Ishikawa (cell line): ENCODE measurements at regions not wholly inside any gene's neighbourhood (a gene's known extent, or its start where the extent isn't known, plus 50 kb on each side); places are given as distances from the start of the nearest gene placed in this dataset.
A peak's percentile ranks its signal among the peaks of the same experiment; 100 is the strongest.

Experiments
- CEBPB ChIP-seq: IDR thresholded peaks from 2 replicates; pipeline ENCODE4 v1.6.1; 2012
- CREB1 ChIP-seq: IDR thresholded peaks from 2 replicates; pipeline ENCODE4 v1.6.1; 2012; ENCODE audit warnings: low read depth
- EGR1 ChIP-seq: IDR thresholded peaks from 2 replicates; pipeline ENCODE4 v1.6.1; 2012
- EP300 ChIP-seq: IDR thresholded peaks from 2 replicates; pipeline ENCODE4 v1.6.1; 2012; ENCODE audit warnings: borderline replicate concordance
- FOXM1 ChIP-seq: IDR thresholded peaks from 2 replicates; pipeline ENCODE4 v1.6.1; 2012; ENCODE audit warnings: low read depth, borderline replicate concordance
- NFIC ChIP-seq: IDR thresholded peaks from 2 replicates; pipeline ENCODE4 v1.6.1; 2012
- RAD21 ChIP-seq: IDR thresholded peaks from 2 replicates; pipeline ENCODE4 v1.6.1; 2012; ENCODE audit warnings: low read depth
- TAF1 ChIP-seq: IDR thresholded peaks from 2 replicates; pipeline ENCODE4 v1.6.1; 2012; ENCODE audit warnings: low read depth, mild to moderate bottlenecking
- TCF12 ChIP-seq: IDR thresholded peaks from 2 replicates; pipeline ENCODE4 v1.6.1; 2012; ENCODE audit warnings: low read depth
- TEAD4 ChIP-seq: IDR thresholded peaks from 2 replicates; pipeline ENCODE4 v1.6.1; 2012
- YY1 ChIP-seq: IDR thresholded peaks from 2 replicates; pipeline ENCODE4 v1.6.1; 2012; ENCODE audit warnings: low read depth
- ZBTB7A ChIP-seq: IDR thresholded peaks from 2 replicates; pipeline ENCODE4 v1.6.1; 2012; ENCODE audit warnings: low read depth
- TF ChIP-seq, protein P1 (sequence below): IDR thresholded peaks from 2 replicates; pipeline ENCODE4 v1.6.1; 2012
- TF ChIP-seq, protein P2 (sequence below): IDR thresholded peaks from 2 replicates; pipeline ENCODE4 v1.6.1; 2012; ENCODE audit warnings: low read depth, mild to moderate bottlenecking
- TF ChIP-seq, protein P3 (sequence below): IDR thresholded peaks from 2 replicates; pipeline ENCODE4 v1.6.1; 2012

DNA sequence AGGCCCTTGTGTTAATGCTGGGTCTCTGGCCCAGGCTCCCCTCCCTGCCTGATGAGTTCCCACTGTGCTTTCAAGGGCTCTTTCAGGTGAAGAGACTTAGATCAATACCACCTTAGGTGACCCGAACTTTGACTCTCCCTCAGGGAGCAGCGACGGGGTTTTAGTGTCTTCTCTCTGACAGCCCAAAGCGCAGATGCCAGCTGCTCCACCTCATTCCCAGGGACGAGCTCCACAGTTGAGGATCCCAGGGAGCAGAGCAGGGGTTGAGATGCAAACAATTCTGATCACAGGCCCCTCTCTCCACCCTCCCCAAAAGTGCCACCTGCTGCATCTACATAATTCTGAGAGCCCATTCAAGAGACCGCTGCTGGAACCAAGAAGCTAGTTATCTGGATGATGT lies 265.1 kb downstream of the TJP1 start:
- TF ChIP-seq CREB1 (no peak), EP300 (no peak), YY1 (no peak), RAD21 (no peak), EGR1 (no peak), TAF1 (no peak), CEBPB (no peak)
- TF ChIP-seq, protein P1, sequence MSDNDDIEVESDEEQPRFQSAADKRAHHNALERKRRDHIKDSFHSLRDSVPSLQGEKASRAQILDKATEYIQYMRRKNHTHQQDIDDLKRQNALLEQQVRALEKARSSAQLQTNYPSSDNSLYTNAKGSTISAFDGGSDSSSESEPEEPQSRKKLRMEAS: no peak
- TF ChIP-seq, protein P2, sequence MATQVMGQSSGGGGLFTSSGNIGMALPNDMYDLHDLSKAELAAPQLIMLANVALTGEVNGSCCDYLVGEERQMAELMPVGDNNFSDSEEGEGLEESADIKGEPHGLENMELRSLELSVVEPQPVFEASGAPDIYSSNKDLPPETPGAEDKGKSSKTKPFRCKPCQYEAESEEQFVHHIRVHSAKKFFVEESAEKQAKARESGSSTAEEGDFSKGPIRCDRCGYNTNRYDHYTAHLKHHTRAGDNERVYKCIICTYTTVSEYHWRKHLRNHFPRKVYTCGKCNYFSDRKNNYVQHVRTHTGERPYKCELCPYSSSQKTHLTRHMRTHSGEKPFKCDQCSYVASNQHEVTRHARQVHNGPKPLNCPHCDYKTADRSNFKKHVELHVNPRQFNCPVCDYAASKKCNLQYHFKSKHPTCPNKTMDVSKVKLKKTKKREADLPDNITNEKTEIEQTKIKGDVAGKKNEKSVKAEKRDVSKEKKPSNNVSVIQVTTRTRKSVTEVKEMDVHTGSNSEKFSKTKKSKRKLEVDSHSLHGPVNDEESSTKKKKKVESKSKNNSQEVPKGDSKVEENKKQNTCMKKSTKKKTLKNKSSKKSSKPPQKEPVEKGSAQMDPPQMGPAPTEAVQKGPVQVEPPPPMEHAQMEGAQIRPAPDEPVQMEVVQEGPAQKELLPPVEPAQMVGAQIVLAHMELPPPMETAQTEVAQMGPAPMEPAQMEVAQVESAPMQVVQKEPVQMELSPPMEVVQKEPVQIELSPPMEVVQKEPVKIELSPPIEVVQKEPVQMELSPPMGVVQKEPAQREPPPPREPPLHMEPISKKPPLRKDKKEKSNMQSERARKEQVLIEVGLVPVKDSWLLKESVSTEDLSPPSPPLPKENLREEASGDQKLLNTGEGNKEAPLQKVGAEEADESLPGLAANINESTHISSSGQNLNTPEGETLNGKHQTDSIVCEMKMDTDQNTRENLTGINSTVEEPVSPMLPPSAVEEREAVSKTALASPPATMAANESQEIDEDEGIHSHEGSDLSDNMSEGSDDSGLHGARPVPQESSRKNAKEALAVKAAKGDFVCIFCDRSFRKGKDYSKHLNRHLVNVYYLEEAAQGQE: no peak
- TF ChIP-seq, protein P3, sequence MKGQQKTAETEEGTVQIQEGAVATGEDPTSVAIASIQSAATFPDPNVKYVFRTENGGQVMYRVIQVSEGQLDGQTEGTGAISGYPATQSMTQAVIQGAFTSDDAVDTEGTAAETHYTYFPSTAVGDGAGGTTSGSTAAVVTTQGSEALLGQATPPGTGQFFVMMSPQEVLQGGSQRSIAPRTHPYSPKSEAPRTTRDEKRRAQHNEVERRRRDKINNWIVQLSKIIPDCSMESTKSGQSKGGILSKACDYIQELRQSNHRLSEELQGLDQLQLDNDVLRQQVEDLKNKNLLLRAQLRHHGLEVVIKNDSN: no peak

DNA sequence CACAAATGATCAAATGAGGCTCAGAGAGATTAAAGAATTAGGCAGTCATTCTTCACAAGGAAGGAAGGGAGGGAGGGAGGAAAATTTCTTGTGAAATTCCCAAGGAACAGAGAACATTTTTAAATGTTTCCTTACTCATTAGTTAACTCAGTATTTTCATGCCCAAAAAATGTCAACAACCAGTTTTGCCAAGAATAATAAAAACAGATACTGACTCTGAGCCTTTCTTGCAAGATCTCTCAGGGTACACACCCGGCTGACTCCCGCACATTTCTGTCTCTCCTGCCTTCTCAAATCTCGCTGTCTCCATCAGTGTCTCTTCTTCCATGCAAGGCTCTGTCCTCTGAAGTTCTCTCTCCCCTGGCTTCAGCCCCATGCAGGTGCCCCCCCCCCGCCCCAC lies 265.9 kb downstream of the TJP1 start:
- no peak for TF ChIP-seq EGR1
- no peak for TF ChIP-seq RAD21
- no peak for TF ChIP-seq EP300
- TF ChIP-seq TEAD4: no peak
- TF ChIP-seq, protein P3: no peak
- no peak for TF ChIP-seq TAF1
- no peak for TF ChIP-seq FOXM1
- no peak for TF ChIP-seq YY1

DNA sequence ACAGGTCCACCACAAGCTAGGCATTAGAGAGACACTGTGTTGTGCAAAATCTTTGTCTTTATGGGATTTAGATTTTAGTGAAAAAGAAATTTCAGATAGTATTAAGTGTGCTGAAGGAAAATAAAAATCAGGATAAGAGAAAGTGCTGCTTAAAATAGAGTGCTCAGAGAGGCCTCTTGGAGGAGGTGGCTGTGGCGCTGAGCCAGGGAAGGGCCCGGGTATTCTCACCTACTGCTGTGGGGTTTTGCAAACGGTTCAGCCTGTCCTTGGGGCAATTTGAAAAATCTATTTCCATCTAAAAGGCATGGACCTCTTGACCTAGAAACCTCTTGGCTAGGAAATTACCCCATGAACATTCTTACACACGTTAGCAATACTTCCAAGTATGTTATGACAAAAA lies 267.7 kb downstream of the TJP1 start:
- TF ChIP-seq YY1: no peak
- no peak for TF ChIP-seq NFIC
- TF ChIP-seq, protein P2: no peak
- no peak for TF ChIP-seq TAF1
- no peak for TF ChIP-seq CEBPB
- TF ChIP-seq TCF12: no peak
- TF ChIP-seq RAD21: no peak
- TF ChIP-seq TEAD4: no peak
- no peak for TF ChIP-seq EP300
- no peak for TF ChIP-seq FOXM1
- TF ChIP-seq ZBTB7A: no peak
- TF ChIP-seq, protein P1: no peak
- TF ChIP-seq EGR1: no peak
- TF ChIP-seq, protein P3: no peak
- TF ChIP-seq CREB1: no peak

DNA sequence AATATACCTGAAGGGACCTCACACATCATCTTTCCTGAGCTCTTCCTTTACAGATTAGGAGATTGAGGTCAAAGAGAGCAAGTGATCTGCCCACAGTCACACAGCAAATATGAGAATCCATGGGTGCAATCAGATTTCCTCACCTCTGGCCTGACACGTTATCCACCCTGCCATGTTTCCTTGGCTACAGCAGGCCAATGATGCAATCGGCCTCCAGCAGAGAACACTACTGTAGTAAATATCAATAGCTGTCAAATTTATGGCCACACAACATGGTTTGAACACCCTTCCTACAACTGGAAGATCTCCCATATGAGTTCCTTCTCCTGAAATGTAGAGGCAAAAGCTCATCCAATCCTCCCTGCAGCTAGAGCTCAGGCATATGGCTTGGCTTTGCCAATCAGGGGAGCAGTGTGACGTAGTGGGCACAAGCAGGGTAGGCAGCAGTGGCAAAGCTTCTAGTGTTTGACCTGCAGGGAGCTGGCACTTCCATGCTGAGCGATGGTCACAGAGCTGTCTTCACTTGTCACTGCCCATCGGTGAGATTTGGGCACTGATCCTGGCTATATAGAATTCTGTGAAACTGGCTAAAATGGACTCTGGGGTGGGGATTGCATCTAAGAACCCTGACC lies 271.3 kb downstream of the TJP1 start:
- TF ChIP-seq RAD21 (no peak), TEAD4 (no peak), ZBTB7A (no peak), EGR1 (no peak), CREB1 (no peak), CEBPB (0 out of 2 replicates have a peak, but pooled peaks have one; percentile 23)

DNA sequence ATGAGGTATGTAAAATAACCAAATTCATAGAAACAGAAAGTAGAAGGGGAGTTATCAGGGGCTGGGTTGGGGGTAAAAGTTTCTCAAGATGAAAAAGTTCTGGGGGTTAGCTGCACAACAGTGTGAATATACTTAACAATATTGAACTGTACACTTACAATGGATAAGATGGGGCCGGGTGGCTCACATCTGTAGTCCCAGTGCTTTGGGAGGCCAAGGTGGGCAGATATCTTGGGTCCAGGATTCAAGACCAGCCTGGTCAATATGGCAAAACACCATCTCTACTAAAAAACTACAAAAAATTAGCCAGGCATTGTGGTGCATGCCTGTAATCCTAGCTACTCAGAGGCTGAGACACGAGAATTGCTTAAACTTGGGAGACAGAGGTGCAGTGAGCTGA lies 274.3 kb downstream of the TJP1 start:
- no peak for TF ChIP-seq FOXM1
- TF ChIP-seq, protein P2: no peak
- TF ChIP-seq NFIC: no peak
- TF ChIP-seq RAD21: no peak
- TF ChIP-seq TEAD4: no peak
- no peak for TF ChIP-seq CREB1
